Effector memory CD4-positive, alpha-beta T cell (primary cell): ENCODE measurements at regions not wholly inside any gene's neighbourhood (a gene's known extent, or its start where the extent isn't known, plus 50 kb on each side); places are given as distances from the start of the nearest gene placed in this dataset.

Source experiments
- DNase-seq, 3 donors: peaks; one replicate each; pipeline ENCODE4 v3.0.0-alpha.2; 2020
- H3K27ac ChIP-seq: 2 replicates; pipeline ENCODE4 v1.7.0; 2013; ENCODE audit warnings: mild to moderate bottlenecking, low read length, moderate library complexity; ENCODE audit not compliant: insufficient read depth, poor library complexity, severe bottlenecking
- H3K27me3 ChIP-seq: replicated peaks from 2 replicates; pipeline ENCODE4 v1.7.0; 2013; ENCODE audit warnings: mild to moderate bottlenecking, low read length; ENCODE audit not compliant: insufficient read depth, control insufficient read depth, poor library complexity, severe bottlenecking
- H3K36me3 ChIP-seq: 2 replicates; pipeline ENCODE4 v1.7.0; 2013; ENCODE audit warnings: mild to moderate bottlenecking, low read length, moderate library complexity; ENCODE audit not compliant: control insufficient read depth, insufficient read depth
- H3K4me1 ChIP-seq: 2 replicates; pipeline ENCODE4 v1.7.0; 2013; ENCODE audit warnings: low read length, mild to moderate bottlenecking; ENCODE audit not compliant: control insufficient read depth, insufficient read depth, poor library complexity, severe bottlenecking
- H3K4me3 ChIP-seq: 2 replicates; pipeline ENCODE4 v1.7.0; 2013; ENCODE audit warnings: low read length, low read depth, mild to moderate bottlenecking; ENCODE audit not compliant: insufficient read depth, poor library complexity, severe bottlenecking
- H3K9me3 ChIP-seq: 2 replicates; pipeline ENCODE4 v1.7.0; 2013; ENCODE audit warnings: mild to moderate bottlenecking, low read length, moderate library complexity; ENCODE audit not compliant: control insufficient read depth

GRCh38 chr4:180558427-180558826, 1684.8 kb upstream of the TENM3 start:
- no peaks in the 10 kb centered on the region for H3K27me3 ChIP-seq
- H3K9me3 ChIP-seq, result no peaks in the 10 kb centered on the region
- H3K36me3 ChIP-seq, result no peaks in the 10 kb centered on the region
- H3K4me3 ChIP-seq, result no peak overlapping the region
- DNase-seq, result no peak
- no peaks in the 10 kb centered on the region for H3K4me1 ChIP-seq
- H3K27ac ChIP-seq, result no peak overlapping the region

- Histone ChIP-seq H3K36me3 (no peaks in the 10 kb centered on the region), H3K27ac (no peak overlapping the region), H3K27me3 (no peaks in the 10 kb centered on the region), H3K9me3 (no peaks in the 10 kb centered on the region), H3K4me3 (no peak overlapping the region), H3K4me1 (no peaks in the 10 kb centered on the region)
- no peak for DNase-seq
These were observed 1682.3 kb upstream of the TENM3 start for GRCh38 chr4:180560896-180561295.

- Histone ChIP-seq H3K4me1 (no peaks in the 10 kb centered on the region), H3K27me3 (no peaks in the 10 kb centered on the region), H3K36me3 (no peaks in the 10 kb centered on the region), H3K27ac (no peak overlapping the region), H3K9me3 (no peaks in the 10 kb centered on the region), H3K4me3 (no peak overlapping the region)
- DNase-seq, result no peak
These were observed 1679.2 kb upstream of the TENM3 start for GRCh38 chr4:180564026-180564425.

- no peak for DNase-seq
- H3K4me1 ChIP-seq, result no peaks in the 10 kb centered on the region
- H3K27me3 ChIP-seq, result no peaks in the 10 kb centered on the region
- no peak overlapping the region for H3K27ac ChIP-seq
- no peaks in the 10 kb centered on the region for H3K36me3 ChIP-seq
- no peaks in the 10 kb centered on the region for H3K9me3 ChIP-seq
- H3K4me3 ChIP-seq, result no peak overlapping the region
These were observed 1678.8 kb upstream of the TENM3 start for GRCh38 chr4:180564448-180564847.

- H3K27ac ChIP-seq, result no peak overlapping the region
- no peaks in the 10 kb centered on the region for H3K9me3 ChIP-seq
- H3K36me3 ChIP-seq, result no peaks in the 10 kb centered on the region
- no peaks in the 10 kb centered on the region for H3K27me3 ChIP-seq
- H3K4me3 ChIP-seq, result no peak overlapping the region
- no peak for DNase-seq
- no peaks in the 10 kb centered on the region for H3K4me1 ChIP-seq
These were observed 1677.3 kb upstream of the TENM3 start for GRCh38 chr4:180565856-180566431.

- no peak overlapping the region for H3K4me3 ChIP-seq
- no peaks in the 10 kb centered on the region for H3K27me3 ChIP-seq
- H3K4me1 ChIP-seq, result no peaks in the 10 kb centered on the region
- H3K36me3 ChIP-seq, result no peaks in the 10 kb centered on the region
- no peak for DNase-seq
- H3K9me3 ChIP-seq, result no peaks in the 10 kb centered on the region
- no peak overlapping the region for H3K27ac ChIP-seq
These were observed 1676.7 kb upstream of the TENM3 start for GRCh38 chr4:180566492-180566891.

GRCh38 chr4:180567080-180567479, 1676.1 kb upstream of the TENM3 start:
- DNase-seq, result no peak
- no peaks in the 10 kb centered on the region for H3K4me1 ChIP-seq
- no peaks in the 10 kb centered on the region for H3K9me3 ChIP-seq
- H3K4me3 ChIP-seq, result no peak overlapping the region
- H3K27ac ChIP-seq, result no peak overlapping the region
- H3K36me3 ChIP-seq, result no peaks in the 10 kb centered on the region
- no peaks in the 10 kb centered on the region for H3K27me3 ChIP-seq

GRCh38 chr4:180571516-180572055, 1671.6 kb upstream of the TENM3 start:
- no peaks in the 10 kb centered on the region for H3K9me3 ChIP-seq
- no peak overlapping the region for H3K27ac ChIP-seq
- no peaks in the 10 kb centered on the region for H3K36me3 ChIP-seq
- H3K4me3 ChIP-seq, result no peak overlapping the region
- no peaks in the 10 kb centered on the region for H3K4me1 ChIP-seq
- no peaks in the 10 kb centered on the region for H3K27me3 ChIP-seq
- DNase-seq, result no peak

GRCh38 chr4:180578175-180578574, 1665.0 kb upstream of the TENM3 start:
- Histone ChIP-seq H3K27me3 (no peaks in the 10 kb centered on the region), H3K4me3 (no peak overlapping the region), H3K9me3 (no peaks in the 10 kb centered on the region), H3K27ac (no peak overlapping the region), H3K36me3 (no peaks in the 10 kb centered on the region), H3K4me1 (no peaks in the 10 kb centered on the region)
- DNase-seq, result no peak

- no peaks in the 10 kb centered on the region for H3K27me3 ChIP-seq
- H3K4me3 ChIP-seq, result no peak overlapping the region
- H3K27ac ChIP-seq, result no peak overlapping the region
- no peaks in the 10 kb centered on the region for H3K9me3 ChIP-seq
- DNase-seq, result no peak
- H3K36me3 ChIP-seq, result no peaks in the 10 kb centered on the region
- H3K4me1 ChIP-seq, result no peaks in the 10 kb centered on the region
These were observed 1662.1 kb upstream of the TENM3 start for GRCh38 chr4:180581061-180581460.
